ENCODE measurements at regions not wholly inside any gene's neighbourhood (a gene's known extent, or its start where the extent isn't known, plus 50 kb on each side); places are given as distances from the start of the nearest gene placed in this dataset.

DNA sequence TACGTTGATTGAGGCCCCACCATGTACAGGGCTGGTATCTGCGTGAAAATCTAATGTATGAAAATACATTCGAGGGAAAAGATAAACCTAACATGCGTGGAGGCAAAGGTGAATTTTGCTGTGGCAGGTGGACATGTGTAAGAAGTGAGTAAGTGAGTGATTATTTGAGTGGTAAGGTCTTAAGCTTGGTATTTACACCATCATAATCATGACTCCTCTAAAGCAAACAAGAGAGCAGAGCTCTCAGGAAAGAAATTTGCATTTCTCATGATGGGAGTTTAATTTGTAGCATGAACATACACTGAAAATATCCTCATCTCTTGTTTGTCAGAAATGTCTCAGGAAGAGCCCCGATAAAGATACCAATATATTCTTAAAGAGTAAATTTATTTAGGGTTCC is 260.6 kb downstream of the PSAT1 start:
- WGBS (ENCODE audit: insufficient coverage, insufficient read length) = no CpG with 5 or more reads among the region's 5 CpGs
- Histone ChIP-seq H3K9me3 (ENCODE audit: control insufficient read depth, insufficient read depth, low read length) (no peaks in the 10 kb centered on the region), H3K27ac (ENCODE audit: low read length) (no peak overlapping the region)

GRCh38 chr9:78559449-78559885 is 262.5 kb downstream of the PSAT1 start:
- Histone ChIP-seq H3K27me3 (ENCODE audit: control insufficient read depth, insufficient read depth, low read length) (no peaks in the 10 kb centered on the region), H3K9me3 (ENCODE audit: control insufficient read depth, insufficient read depth, low read length) (no peaks in the 10 kb centered on the region), H3K36me3 (ENCODE audit: control insufficient read depth, insufficient read depth, low read length) (no peaks in the 10 kb centered on the region), H3K27ac (ENCODE audit: low read length) (no peak overlapping the region), H3K4me1 (ENCODE audit: control insufficient read depth, insufficient read depth, low read length) (no peaks in the 10 kb centered on the region), H3K4me3 (ENCODE audit: low read length) (no peak overlapping the region)
- no peak for DNase-seq (ENCODE audit: low read depth, low spot score)
- no CpG with 5 or more reads among the region's 3 CpGs for WGBS (ENCODE audit: insufficient coverage, insufficient read length)

More for the DNA sequence above, 260.6 kb downstream of the PSAT1 start:
- H3K27me3 ChIP-seq (ENCODE audit: control insufficient read depth, insufficient read depth, low read length) = no peaks in the 10 kb centered on the region
- no peak for DNase-seq (ENCODE audit: low read depth, low spot score)
- no peaks in the 10 kb centered on the region for H3K36me3 ChIP-seq (ENCODE audit: control insufficient read depth, insufficient read depth, low read length)
- H3K4me1 ChIP-seq (ENCODE audit: control insufficient read depth, insufficient read depth, low read length) = no peaks in the 10 kb centered on the region
- H3K4me3 ChIP-seq (ENCODE audit: low read length) = no peak overlapping the region

DNA sequence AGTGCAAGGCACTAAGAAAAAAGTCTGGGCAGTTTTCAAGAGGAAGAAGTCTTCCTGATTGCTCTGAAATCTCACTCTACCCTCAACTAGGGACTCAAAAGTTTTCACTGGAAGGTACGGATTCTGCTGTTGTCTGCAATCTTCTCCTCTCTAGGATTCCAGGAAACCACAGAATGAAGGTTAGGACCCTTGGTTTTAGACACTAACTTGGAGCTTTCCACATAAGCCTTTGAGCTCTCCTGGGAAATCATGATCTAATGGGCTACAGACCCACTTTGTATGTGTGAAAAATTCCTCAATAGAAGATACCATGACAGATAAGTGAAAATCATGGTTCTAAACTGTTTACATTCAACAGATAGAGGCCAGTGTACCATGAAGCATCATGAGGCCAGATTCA is 265.1 kb downstream of the PSAT1 start:
- no peaks in the 10 kb centered on the region; the same call in 1 of the 2 replicates for H3K4me1 ChIP-seq (ENCODE audit: control insufficient read depth, insufficient read depth, low read length)
- no CpG with 5 or more reads among the region's 1 CpG for WGBS (ENCODE audit: insufficient coverage, insufficient read length)
- no peak for DNase-seq (ENCODE audit: low read depth, low spot score)
- H3K4me3 ChIP-seq (ENCODE audit: low read length) = no peak overlapping the region
- no peak overlapping the region for H3K27ac ChIP-seq (ENCODE audit: low read length)
- H3K36me3 ChIP-seq (ENCODE audit: control insufficient read depth, insufficient read depth, low read length) = no peaks in the 10 kb centered on the region
- H3K27me3 ChIP-seq (ENCODE audit: control insufficient read depth, insufficient read depth, low read length) = no peaks in the 10 kb centered on the region
- H3K9me3 ChIP-seq (ENCODE audit: control insufficient read depth, insufficient read depth, low read length) = no peaks in the 10 kb centered on the region

DNA sequence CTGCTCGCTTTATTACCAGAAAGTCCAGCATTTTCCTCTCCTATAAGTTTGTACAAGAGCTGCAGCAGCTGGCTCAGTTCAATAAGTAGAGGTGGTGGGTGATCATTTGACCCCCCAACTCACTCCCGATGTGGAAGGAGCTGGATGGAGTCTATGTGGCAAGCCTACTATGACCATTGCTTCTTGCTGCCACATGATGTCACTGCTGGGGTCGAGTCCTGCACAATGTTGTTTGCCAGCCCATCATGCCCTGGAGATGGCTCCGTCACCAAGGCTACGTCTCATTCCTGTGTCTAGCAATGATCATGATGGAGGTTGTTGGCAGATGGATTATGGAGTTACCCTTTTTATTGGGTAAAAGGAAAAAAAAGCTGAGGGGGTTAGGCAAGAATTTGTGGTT is 266.3 kb downstream of the PSAT1 start:
- WGBS (ENCODE audit: insufficient coverage, insufficient read length) = no CpG with 5 or more reads among the region's 5 CpGs
- H3K4me3 ChIP-seq (ENCODE audit: low read length) = no peak overlapping the region
- DNase-seq (ENCODE audit: low read depth, low spot score) = no peak

DNA sequence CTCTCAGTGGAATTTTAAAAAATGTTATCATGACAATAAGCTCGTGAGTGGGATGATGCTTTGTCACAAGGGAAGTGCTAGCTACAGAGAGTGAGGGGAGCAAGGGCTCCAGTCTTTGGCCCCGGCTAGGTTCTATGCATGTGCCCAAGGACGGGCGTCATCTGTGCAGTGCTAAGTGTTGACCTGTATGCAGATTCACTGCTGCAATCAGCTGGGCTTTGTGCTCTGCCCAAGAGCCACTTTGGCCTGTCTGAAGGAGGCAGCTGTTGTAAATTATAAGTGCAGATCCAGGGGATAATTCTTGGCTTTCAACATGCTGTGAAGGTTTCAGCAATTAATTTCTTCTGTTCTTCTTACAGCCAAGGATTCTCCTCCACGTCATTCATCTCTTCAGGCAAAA is 268.6 kb downstream of the PSAT1 start:
- no peak overlapping the region for H3K27ac ChIP-seq (ENCODE audit: low read length)
- no CpG with 5 or more reads among the region's 5 CpGs for WGBS (ENCODE audit: insufficient coverage, insufficient read length)
- H3K4me1 ChIP-seq (ENCODE audit: control insufficient read depth, insufficient read depth, low read length) = no peaks in the 10 kb centered on the region; the same call in 1 of the 2 replicates
- H3K36me3 ChIP-seq (ENCODE audit: control insufficient read depth, insufficient read depth, low read length) = no peaks in the 10 kb centered on the region
- DNase-seq (ENCODE audit: low read depth, low spot score) = no peak
- no peaks in the 10 kb centered on the region for H3K27me3 ChIP-seq (ENCODE audit: control insufficient read depth, insufficient read depth, low read length)
- H3K9me3 ChIP-seq (ENCODE audit: control insufficient read depth, insufficient read depth, low read length) = no peaks in the 10 kb centered on the region
- no peak overlapping the region for H3K4me3 ChIP-seq (ENCODE audit: low read length)

More for the DNA sequence above, 266.3 kb downstream of the PSAT1 start:
- Histone ChIP-seq H3K9me3 (ENCODE audit: control insufficient read depth, insufficient read depth, low read length) (no peaks in the 10 kb centered on the region), H3K36me3 (ENCODE audit: control insufficient read depth, insufficient read depth, low read length) (no peaks in the 10 kb centered on the region), H3K27ac (ENCODE audit: low read length) (no peak overlapping the region), H3K4me1 (ENCODE audit: control insufficient read depth, insufficient read depth, low read length) (no peaks in the 10 kb centered on the region; the same call in 1 of the 2 replicates), H3K27me3 (ENCODE audit: control insufficient read depth, insufficient read depth, low read length) (no peaks in the 10 kb centered on the region)

DNA sequence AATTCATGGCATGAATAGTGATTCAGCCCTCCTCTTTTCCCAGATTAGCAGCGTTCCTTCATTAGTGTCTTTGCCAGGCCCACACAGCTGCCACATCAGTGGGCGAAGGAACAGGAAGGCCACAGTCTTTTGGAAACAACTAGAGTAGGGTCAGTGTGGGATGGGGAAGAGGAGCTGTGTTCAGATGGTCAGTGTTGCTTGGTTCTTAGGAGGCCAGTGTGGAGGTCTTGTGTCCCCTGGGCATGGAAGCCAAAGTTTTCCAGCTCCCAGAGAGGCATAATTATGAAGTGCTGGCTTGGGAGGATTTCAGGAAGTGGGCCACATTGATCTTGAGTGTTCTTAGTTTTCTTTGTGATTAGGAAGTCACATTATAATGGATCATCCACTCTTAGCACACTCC is 269.6 kb downstream of the PSAT1 start:
- no CpG with 5 or more reads among the region's 2 CpGs for WGBS (ENCODE audit: insufficient coverage, insufficient read length)
- Histone ChIP-seq H3K36me3 (ENCODE audit: control insufficient read depth, insufficient read depth, low read length) (no peaks in the 10 kb centered on the region), H3K4me1 (ENCODE audit: control insufficient read depth, insufficient read depth, low read length) (no peaks in the 10 kb centered on the region; the same call in 1 of the 2 replicates), H3K27ac (ENCODE audit: low read length) (no peak overlapping the region), H3K27me3 (ENCODE audit: control insufficient read depth, insufficient read depth, low read length) (no peaks in the 10 kb centered on the region), H3K4me3 (ENCODE audit: low read length) (no peak overlapping the region), H3K9me3 (ENCODE audit: control insufficient read depth, insufficient read depth, low read length) (no peaks in the 10 kb centered on the region)
- DNase-seq (ENCODE audit: low read depth, low spot score) = no peak

- no peak for DNase-seq (ENCODE audit: low read depth, low spot score)
- no peak overlapping the region for H3K27ac ChIP-seq (ENCODE audit: low read length)
- H3K36me3 ChIP-seq (ENCODE audit: control insufficient read depth, insufficient read depth, low read length) = no peaks in the 10 kb centered on the region
- H3K27me3 ChIP-seq (ENCODE audit: control insufficient read depth, insufficient read depth, low read length) = no peaks in the 10 kb centered on the region
- WGBS (ENCODE audit: insufficient coverage, insufficient read length) = no CpG with 5 or more reads among the region's 5 CpGs
- no peak overlapping the region for H3K4me3 ChIP-seq (ENCODE audit: low read length)
- no peaks in the 10 kb centered on the region; the same call in 1 of the 2 replicates for H3K4me1 ChIP-seq (ENCODE audit: control insufficient read depth, insufficient read depth, low read length)
- no peaks in the 10 kb centered on the region for H3K9me3 ChIP-seq (ENCODE audit: control insufficient read depth, insufficient read depth, low read length)
These were observed 270.2 kb downstream of the PSAT1 start for GRCh38 chr9:78566948-78567675.

DNA sequence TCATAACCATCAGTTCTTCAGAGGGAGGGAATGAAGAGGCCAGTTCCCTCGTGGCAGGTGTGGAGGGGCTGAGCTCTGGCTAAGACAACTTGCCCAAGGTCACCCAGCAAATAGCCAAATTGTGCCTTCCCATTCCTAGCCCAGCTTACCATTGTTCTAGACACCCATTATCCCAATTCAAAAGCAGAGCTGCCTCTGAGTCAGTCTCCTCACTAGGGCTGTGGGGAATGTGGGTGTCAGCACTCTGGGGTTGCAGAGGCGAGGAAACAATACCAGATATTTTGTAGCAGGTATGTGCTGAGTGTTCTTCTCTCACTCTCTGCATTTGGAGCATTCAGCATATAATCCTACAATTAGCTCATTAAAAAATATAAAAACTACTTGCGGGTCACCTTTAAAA is 270.8 kb downstream of the PSAT1 start:
- Histone ChIP-seq H3K9me3 (ENCODE audit: control insufficient read depth, insufficient read depth, low read length) (no peaks in the 10 kb centered on the region), H3K36me3 (ENCODE audit: control insufficient read depth, insufficient read depth, low read length) (no peaks in the 10 kb centered on the region), H3K27me3 (ENCODE audit: control insufficient read depth, insufficient read depth, low read length) (no peaks in the 10 kb centered on the region), H3K4me1 (ENCODE audit: control insufficient read depth, insufficient read depth, low read length) (no peaks in the 10 kb centered on the region; the same call in 1 of the 2 replicates), H3K27ac (ENCODE audit: low read length) (no peak overlapping the region), H3K4me3 (ENCODE audit: low read length) (no peak overlapping the region)
- WGBS (ENCODE audit: insufficient coverage, insufficient read length) = no CpG with 5 or more reads among the region's 3 CpGs
- DNase-seq (ENCODE audit: low read depth, low spot score) = no peak

- Histone ChIP-seq H3K4me1 (ENCODE audit: control insufficient read depth, insufficient read depth, low read length) (no peaks in the 10 kb centered on the region; the same call in 1 of the 2 replicates), H3K27me3 (ENCODE audit: control insufficient read depth, insufficient read depth, low read length) (no peaks in the 10 kb centered on the region), H3K36me3 (ENCODE audit: control insufficient read depth, insufficient read depth, low read length) (no peaks in the 10 kb centered on the region), H3K4me3 (ENCODE audit: low read length) (no peak overlapping the region), H3K27ac (ENCODE audit: low read length) (no peak overlapping the region), H3K9me3 (ENCODE audit: control insufficient read depth, insufficient read depth, low read length) (no peaks in the 10 kb centered on the region)
- DNase-seq (ENCODE audit: low read depth, low spot score) = no peak
- WGBS (ENCODE audit: insufficient coverage, insufficient read length) = no CpG with 5 or more reads among the region's 5 CpGs
These were observed 271.8 kb downstream of the PSAT1 start for GRCh38 chr9:78568774-78569173.

GRCh38 chr9:78572266-78572665 is 275.3 kb downstream of the PSAT1 start:
- Histone ChIP-seq H3K36me3 (ENCODE audit: control insufficient read depth, insufficient read depth, low read length) (no peaks in the 10 kb centered on the region), H3K4me1 (ENCODE audit: control insufficient read depth, insufficient read depth, low read length) (no peaks in the 10 kb centered on the region), H3K27ac (ENCODE audit: low read length) (no peak overlapping the region), H3K27me3 (ENCODE audit: control insufficient read depth, insufficient read depth, low read length) (no peaks in the 10 kb centered on the region), H3K9me3 (ENCODE audit: control insufficient read depth, insufficient read depth, low read length) (no peaks in the 10 kb centered on the region), H3K4me3 (ENCODE audit: low read length) (no peak overlapping the region)
- no CpG with 5 or more reads among the region's 3 CpGs for WGBS (ENCODE audit: insufficient coverage, insufficient read length)
- DNase-seq (ENCODE audit: low read depth, low spot score) = no peak

DNA sequence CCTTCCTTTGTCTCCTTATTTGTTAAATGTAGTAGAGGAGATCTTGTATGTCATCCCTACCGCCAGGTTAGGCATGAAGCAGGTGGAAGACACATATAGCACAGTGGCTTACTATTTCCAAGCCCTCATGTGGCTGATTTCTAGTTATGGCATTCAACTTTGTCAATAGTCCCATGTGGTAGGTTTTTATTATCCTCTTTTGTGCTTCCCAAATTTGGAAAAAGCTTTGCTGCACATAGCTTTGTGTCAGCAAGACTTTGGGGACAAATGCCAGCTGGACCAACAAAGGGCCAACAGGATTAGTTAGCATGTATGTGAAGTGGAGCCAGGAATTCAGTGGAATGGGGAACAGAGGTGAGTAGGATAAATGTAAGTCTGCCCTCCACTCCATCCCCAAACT is 276.3 kb downstream of the PSAT1 start:
- Histone ChIP-seq H3K4me3 (ENCODE audit: low read length) (no peak overlapping the region), H3K9me3 (ENCODE audit: control insufficient read depth, insufficient read depth, low read length) (no peaks in the 10 kb centered on the region), H3K4me1 (ENCODE audit: control insufficient read depth, insufficient read depth, low read length) (no peaks in the 10 kb centered on the region), H3K36me3 (ENCODE audit: control insufficient read depth, insufficient read depth, low read length) (no peaks in the 10 kb centered on the region), H3K27me3 (ENCODE audit: control insufficient read depth, insufficient read depth, low read length) (no peaks in the 10 kb centered on the region), H3K27ac (ENCODE audit: low read length) (no peak overlapping the region)
- no CpG with 5 or more reads among the region's 1 CpG for WGBS (ENCODE audit: insufficient coverage, insufficient read length)
- no peak for DNase-seq (ENCODE audit: low read depth, low spot score)

All from iPS DF 6.9 (cell line).